C1 segment of cervical spinal cord (tissue), 14 donors: ENCODE measurements at regions not wholly inside any gene's neighbourhood (a gene's known extent, or its start where the extent isn't known, plus 50 kb on each side); places are given as distances from the start of the nearest gene placed in this dataset.
"Not testable (repeated sequence)": the region's sequence is repeated elsewhere in the genome, so short reads cannot be mapped to it uniquely, and the experiment has no call there.

ENCODE experiments used
- DNase-seq, 14 donors: peaks; one replicate each; lab custom pipeline; 2025; lab: John Stamatoyannopoulos, UW

DNA sequence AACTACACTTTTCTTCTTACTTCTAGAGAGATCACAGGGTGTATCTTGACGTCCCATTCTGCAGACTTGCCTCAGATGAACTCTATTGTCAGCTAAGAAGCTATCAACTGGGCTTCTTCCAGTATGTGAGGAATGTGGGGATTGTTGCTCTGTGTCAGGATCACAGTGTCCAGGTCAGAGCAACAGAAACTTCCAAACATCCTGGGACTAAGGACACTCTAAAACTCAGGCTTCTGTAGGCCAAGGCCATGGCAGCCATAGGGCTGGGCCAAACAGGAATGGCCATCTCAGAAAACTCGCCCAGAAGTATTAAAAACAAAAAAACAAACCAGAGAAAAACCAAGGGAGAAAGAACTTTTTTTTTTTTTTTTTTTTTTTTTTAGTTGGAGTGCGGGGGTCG lies 210.0 kb upstream of the CLINT1 start:
- DNase-seq = no peak

GRCh38 chr5:158066076-158066475 lies 207.1 kb upstream of the CLINT1 start:
- DNase-seq = no peak

- DNase-seq = no peak
Measured at GRCh38 chr5:158064334-158065123, 205.6 kb upstream of the CLINT1 start.

DNA sequence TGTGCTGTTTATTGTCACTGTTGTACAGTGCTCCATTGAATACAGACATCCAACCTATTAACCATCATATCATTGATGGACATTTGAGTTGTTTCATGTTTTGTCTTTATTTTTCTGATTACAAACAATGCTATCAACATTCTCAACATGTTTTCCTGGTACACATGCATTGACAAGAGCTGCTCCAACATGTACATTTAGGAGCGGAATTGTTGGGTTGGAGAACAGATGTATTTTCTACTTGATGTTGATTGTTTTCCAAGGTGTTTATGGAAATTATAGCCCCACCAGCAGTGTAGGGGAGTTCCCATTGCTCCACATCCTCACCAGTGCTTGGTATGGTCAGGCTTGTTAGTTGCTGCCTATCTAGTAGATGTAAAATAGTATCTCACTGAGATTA lies 204.1 kb upstream of the CLINT1 start:
- DNase-seq = no peak

- no peak for DNase-seq
Measured at GRCh38 chr5:158061451-158061850, 202.5 kb upstream of the CLINT1 start.

DNA sequence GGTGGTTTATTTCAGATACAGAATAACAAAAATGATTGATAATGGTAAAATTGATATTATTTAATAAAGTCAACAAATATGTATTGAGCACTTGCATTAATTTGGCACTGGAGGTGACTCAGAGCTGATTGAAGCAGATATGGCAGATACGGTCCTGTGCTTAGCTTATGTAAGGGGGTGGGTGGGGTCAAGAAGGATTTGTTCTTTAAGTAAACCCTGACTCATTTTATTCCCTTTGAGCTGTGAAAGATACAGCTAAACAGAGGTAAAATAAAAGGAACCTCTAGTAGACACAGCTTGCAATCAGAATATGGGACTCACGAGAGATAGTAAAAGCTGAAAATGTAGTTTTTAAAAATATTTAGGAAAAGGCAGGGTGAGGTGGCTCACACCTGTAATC lies 201.3 kb upstream of the CLINT1 start:
- DNase-seq = no peak

GRCh38 chr5:158058208-158059120 lies 199.5 kb upstream of the CLINT1 start:
- DNase-seq = no peak

DNA sequence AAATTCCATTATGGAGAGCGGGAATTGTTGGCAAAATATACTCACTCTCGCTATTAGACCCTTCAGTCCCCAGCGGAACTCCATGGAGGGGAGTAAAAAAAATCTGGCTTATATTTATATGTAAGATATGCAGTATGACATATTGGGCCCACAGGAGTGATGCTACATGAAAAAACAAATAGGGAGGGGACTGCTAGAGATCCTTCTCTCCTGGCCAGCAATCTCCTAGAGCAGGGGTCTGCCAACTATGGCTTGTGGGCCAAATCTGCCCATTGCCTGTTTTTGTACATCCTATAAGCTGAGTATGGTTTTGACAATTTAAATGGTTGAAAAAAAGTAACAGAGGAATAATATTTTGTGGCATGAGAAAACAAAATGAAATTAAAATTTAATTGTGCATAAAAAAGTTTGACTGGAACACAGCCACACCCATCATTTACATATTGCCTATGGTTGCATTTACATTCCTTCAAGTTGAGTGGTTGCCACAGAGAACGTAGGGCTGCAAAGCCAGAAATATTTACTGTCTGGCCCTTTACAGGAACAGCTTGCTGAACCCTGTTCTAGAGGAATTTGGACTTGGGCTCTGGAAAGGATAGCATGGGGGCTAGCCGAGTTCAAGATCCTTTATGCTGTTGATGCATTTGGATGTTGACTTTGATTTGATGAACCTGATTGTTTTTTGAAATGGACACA lies 197.3 kb upstream of the CLINT1 start:
- DNase-seq = no peak

DNA sequence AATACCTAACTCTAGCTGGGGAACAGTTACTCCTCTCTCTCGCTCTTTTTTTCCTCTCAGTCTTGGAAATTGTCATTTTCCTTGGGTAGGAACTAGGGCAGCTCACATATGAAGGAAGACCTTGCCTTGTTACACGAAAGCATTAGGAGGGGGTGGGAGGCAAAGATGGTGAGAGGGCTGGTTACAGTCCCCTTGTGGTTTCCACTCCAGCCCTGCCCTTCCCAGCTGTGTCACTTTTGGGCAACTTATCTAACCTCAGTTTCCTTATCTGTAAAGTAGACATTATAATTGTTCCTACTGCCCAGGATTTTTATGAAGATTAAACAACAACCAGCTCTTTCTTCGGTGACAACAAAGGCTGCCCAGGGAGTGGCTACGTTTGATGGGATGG lies 196.2 kb upstream of the CLINT1 start:
- no peak for DNase-seq

DNA sequence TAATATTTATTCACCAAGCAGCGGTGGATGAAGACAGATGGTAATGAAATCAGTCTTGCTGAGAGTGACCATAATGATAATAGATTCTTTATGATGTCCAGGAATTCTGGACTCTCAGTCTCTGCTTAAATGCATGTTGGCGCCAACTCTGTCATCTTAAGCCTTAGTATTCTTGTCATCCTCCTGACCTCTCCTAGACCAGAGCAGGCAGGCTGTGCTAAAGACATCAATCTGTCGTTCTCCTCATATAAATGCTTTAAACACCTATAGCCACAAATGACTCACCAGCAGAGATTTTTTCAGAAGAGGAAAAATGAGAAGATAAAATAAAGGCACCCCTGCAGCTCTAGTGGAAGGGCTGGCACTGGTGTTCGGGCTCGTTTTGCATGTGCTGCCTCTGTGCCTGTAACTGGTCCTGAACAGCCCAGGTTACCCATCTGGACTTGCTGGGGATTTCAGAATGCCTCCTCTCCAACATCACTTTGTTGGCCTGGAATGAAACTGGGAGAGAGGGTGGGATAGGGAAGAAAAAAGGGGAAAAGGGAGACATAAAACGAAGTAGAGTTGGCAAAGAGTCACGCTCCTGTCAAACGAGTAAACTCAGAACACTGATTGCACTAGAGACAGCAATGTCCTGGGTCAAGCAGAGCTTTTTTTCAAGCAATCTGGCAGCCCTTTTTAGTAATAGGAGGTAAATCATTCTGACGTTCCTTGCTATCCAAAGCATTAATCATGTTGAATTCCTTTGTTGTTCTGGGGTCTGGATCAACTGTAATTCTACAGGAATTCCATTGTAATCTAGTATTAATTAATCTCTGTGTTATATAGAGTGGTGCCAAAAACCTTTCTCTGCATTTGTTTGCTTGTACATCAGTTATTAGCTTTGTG lies 195.5 kb upstream of the CLINT1 start:
- no peak for DNase-seq

GRCh38 chr5:158051036-158051435 lies 192.1 kb upstream of the CLINT1 start:
- no peak for DNase-seq

DNA sequence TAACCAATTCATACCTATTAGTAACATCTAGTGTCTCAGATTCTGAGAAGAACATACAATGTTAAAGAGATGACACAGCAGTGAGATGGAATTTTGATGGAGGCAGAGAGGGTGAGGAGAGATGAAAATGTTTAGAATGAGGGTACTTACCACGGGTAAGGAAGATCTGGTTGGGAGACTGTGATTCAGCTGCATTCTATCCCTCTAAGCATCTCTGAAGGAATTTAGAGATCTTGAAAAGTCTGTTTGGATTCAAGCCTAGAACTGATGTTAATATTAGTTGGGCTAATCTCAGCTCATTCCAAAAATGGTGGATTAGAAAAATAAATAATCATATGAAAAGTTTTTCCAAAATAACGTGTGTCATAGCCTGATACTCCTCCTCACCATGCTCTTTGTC lies 191.5 kb upstream of the CLINT1 start:
- no peak for DNase-seq

GRCh38 chr5:158049459-158049858 lies 190.5 kb upstream of the CLINT1 start:
- DNase-seq = no peak

- DNase-seq = no peak
Measured at GRCh38 chr5:158045696-158046095, 186.8 kb upstream of the CLINT1 start.

- no peak for DNase-seq
Measured at GRCh38 chr5:158039911-158040347, 181.0 kb upstream of the CLINT1 start.

- DNase-seq = no peak
Measured at GRCh38 chr5:158039441-158039840, 180.5 kb upstream of the CLINT1 start.

DNA sequence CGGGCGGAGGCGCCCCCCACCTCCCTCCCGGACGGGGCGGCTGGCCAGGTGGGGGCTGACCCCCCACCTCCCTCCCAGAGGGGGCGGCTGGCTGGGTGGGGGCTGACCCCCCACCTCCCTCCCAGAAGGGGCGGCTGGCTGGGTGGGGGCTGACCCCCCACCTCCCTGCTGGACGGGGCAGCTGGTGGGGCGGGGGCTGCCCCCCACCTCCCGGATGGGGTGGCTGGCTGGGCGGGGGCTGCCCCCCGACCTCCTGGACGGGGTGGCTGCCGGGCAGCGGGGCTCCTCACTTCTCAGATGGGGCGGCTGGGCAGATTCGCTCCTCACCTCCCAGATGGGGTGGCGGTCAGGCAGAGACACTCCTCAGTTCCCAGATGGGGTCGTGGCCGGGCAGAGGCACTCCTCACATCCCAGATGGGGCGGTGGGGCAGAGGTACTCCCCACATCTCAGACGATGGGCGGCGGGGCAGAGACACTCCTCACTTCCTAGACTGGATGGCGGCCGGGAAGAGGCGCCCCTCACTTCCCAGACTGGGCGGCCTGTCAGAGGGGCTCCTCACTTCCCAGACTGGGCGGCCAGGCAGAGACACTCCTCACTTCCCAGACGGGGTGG lies 178.1 kb upstream of the CLINT1 start:
- DNase-seq = not testable (repeated sequence)

DNA sequence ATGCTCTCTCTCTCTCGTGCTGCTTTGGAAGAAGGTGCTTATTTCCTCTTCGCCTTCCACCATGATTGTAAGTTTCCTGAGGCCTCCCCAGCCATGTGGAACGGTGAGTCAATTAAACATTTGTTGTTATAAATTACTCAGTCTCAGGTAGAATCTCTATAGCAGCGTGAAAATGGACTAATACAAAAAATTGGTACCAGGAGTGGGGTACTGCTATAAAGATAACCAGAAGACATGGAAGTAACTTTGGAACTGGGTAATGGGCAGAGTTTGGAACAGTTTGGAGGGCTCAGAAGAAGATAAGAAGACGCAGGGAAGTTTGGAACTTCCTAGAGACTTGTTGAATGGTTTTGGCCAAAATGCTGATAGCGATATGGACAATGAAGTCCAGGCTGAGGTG lies 175.6 kb upstream of the CLINT1 start:
- DNase-seq = not testable (repeated sequence)

GRCh38 chr5:158033724-158034123 lies 174.8 kb upstream of the CLINT1 start:
- no peak for DNase-seq

DNA sequence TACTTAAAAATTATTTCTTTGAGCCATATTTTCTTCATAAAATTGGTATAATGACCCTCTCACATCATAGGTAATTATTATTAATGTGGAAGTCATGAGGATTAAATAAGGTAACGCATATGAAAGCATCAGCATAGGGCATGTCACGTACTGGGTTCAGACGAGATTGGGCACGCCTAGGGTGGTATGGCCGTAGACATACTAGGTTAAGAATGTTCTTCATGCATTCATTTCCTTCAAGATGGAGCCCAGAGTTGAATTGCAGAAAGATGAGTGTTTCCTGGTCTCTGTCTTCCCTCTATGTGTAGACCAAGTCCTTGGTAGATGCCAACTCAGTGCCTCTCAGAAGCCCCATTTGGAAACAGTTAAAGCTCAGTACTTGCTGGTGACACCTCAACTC lies 174.1 kb upstream of the CLINT1 start:
- DNase-seq = no peak

GRCh38 chr5:158032246-158032645 lies 173.3 kb upstream of the CLINT1 start:
- DNase-seq = no peak
